ENCODE measurements at regions not wholly inside any gene's neighbourhood (a gene's known extent, or its start where the extent isn't known, plus 50 kb on each side); places are given as distances from the start of the nearest gene placed in this dataset.

DNA sequence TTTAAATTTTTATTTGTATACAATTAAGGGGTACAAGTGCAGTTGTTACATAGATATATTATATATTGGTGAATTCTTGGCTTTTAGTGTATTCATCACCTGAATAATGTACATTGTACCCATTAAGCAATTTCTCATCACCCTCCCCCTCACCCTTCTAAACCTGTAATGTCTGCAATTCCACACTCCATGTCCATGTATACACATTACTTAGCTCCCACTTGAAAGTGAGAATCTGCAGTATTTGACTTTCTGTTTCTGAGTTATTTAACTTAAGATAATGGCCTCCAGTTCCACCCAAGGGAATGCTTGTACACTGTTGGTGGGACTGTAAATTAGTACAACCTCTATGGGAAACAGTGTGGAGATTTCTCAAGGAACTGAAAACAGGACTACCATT lies 383.2 kb upstream of the KCNMB2 start:
- DNase-seq (ENCODE audit: low read depth): no peak

DNA sequence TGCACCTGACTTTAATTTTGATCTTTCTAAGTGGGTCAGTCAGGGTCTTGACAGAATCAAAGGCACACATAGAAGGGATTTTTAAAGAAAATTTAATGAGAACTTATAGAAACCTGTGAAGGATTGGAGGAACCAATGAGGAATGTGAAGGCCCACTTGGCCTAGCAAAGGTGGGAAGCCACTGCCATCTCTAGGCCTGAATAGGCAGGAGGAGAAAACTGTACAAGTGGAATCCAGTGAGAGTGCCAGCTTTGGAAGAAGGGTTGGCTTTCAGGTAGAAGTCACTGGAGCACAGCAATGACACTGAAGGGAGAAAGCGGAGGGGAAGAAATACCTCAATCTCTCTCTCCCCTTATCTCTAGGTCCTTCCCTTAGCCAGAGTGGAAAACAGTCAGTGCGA lies 380.7 kb upstream of the KCNMB2 start:
- no peak for DNase-seq (ENCODE audit: low read depth)

DNA sequence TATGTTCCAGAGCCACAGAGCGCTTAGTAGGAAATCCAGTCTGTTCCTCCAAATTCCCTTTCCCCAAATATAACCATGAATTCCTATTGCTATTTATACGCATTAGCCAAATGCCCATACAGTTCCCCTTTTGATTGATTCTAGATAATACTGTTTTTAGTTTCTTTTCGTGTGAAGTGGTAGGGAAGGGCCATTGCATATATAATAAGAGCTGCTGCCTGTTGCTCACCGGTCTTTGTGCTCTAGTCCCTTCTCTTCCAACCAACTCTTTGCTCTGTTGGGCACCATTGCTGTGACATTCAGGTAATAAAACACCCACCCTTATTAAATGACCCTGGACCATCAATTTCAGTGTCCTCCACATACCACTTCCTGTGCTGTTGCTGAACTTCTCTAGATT lies 379.9 kb upstream of the KCNMB2 start:
- DNase-seq (ENCODE audit: low read depth): no peak

DNA sequence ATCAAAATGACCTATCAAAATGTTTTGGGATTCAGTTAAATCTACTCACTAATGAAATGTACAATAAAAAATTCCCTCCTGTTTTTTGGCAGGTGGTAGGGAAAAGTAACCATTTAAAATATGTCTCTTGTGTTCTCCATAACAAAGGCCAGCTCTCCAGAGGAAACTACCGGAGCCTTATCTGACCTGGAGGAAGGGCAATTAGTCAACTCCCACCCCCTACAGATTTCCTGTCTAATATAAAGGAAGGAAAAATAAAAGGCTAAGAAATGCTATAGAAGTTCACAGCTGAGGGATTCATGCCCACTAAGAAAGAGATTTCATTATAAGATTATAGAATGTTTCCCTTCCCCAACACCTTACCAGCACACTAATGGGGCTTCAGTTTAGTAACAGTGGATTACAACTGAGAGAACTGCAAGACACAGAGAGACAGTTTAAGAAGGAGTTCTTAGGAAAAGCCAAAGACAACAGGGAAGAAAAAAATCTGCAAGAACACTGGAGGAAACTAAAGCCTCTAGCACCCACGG lies 376.5 kb upstream of the KCNMB2 start:
- no peak for DNase-seq (ENCODE audit: low read depth)

DNA sequence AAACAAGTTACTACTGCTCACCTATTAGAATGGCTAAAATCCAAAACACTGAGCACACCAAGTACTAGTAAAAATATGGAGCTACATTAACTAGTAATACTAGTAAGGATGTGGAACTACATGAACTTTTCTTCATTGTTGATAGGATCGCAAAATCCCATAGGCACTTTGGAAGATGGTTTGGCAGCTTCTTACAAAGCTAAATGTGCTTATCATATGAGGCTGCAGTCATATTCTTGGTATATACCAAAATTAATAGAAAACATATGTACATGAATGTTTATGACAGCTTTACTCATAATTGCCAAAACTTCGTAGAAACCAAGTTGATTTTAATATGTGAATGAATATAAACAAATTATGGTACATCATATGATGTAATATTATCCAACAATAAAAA lies 366.8 kb upstream of the KCNMB2 start:
- DNase-seq (ENCODE audit: low read depth): no peak

DNA sequence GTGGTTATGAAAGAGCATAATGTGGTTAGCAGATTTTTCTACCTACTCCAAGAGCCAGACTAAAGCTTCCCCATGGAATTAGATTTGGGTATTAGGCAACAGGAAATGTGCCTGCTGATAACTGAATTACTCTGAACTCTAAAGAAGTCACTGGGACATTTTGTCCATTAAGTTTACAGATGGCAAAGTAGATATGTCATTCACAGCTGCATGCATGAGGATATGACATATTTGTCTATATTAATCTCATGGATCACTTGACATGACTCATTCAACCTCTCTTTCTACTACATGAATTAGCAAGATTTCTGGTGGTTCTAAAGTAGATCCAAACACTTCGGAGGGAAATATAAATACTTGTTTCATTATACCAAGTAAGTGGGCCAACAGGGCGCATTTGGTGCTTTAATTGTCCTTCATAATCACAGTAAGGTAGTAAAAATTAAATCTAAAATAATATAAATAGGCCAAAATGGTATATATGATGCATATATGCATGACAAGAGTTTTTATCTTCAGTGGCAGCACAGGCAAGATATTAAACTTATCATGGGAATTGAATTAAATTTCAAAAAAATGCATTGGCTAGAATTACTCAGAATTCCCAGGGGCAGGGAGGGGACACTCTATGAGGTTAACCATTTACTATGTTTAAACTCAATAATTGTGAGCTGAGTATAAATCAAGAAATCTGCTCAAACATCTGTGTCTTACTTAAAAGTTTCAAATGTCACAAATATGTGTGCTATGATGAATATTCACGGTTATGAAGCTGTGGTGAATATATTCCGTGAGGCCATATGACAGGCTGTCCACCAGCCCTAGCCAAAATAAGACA lies 365.3 kb upstream of the KCNMB2 start:
- no peak for DNase-seq (ENCODE audit: low read depth)

DNA sequence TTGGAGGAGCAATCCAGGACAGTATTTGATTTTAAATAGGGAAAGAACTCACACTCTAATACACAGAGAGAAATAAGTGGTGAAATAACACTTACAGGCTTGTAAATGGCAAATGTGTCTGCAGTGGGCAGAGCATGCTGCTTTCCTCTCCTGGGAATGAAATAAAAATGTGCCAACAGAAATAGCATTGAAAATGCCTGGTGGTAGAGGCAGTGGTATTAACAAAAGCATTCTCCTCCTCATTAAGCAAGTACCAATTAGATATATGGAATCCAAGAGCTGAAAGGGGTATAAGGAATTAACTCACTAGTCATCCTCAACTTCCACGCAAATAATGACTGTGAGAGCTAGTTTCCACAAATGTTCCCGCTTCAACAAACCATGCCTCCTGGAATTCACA lies 364.1 kb upstream of the KCNMB2 start:
- no peak for DNase-seq (ENCODE audit: low read depth)

DNA sequence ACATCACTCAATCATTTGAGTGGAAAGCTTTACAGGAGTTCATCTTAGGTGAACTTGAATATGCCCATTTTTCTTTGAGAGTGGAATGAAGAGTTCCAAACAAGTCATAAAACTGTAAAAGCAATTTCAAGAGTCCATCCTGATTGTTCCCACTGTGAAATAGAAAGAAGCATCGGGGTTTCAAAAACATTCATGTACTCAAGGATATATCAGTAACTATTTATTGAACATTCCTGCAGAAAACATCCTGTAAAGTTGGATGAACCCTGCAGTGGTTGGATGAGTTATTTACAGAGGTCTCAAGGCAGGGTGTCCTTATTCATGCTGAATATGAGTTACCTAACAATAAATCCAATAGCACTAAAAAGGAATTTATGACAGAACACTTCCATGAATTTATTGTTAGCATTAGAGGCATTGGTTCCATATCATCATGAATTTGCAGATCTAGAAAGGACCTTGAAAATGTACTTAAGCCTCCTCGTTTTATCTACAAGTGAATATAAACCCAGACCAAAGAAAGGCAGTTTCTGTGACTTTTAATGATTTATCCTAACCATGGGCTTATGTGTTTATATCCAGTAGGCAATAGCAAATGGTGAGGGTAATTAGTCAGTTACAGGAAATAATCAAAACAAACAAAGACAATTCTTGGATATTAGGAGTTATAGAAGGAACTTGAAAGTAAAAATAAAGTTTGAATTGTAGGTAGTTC lies 361.9 kb upstream of the KCNMB2 start:
- no peak for DNase-seq (ENCODE audit: low read depth)

DNA sequence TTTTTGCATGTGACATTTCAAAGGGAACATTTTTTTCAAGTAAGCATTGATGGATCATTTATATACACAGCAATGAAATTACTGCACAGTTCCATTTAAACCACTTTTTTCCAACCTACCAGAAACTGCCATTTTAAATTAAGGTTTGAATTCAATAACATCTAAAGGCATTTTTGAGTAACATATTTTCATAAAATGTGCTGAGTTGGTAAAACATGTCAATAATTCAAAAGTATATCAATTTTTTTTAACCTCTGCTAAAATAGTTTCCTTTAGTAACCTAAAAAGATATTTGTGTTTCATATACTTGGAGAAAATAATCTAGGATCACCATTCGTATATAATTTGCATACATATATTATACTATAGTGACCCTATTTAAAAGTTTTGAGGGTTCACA lies 355.1 kb upstream of the KCNMB2 start:
- no peak for DNase-seq (ENCODE audit: low read depth)

DNA sequence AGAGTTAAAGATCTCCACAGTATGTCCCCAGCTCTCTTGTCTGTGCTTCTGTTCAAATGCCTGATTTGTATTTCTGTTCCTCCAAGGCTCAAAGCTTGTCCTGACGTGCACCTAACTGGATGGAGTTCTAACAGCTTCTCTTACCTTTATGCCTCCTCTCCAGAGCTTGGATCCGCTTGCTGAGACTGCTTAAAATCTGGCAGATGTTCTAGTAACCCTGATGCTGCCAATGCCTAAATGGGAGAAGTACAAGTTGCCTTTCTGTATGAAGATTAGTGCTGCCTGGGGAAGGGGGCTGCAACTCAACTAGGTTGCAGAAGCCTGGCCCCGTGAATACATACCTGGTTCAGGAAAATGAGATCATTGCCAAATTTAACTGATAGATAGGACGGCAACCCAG lies 354.5 kb upstream of the KCNMB2 start:
- DNase-seq (ENCODE audit: low read depth): no peak

DNA sequence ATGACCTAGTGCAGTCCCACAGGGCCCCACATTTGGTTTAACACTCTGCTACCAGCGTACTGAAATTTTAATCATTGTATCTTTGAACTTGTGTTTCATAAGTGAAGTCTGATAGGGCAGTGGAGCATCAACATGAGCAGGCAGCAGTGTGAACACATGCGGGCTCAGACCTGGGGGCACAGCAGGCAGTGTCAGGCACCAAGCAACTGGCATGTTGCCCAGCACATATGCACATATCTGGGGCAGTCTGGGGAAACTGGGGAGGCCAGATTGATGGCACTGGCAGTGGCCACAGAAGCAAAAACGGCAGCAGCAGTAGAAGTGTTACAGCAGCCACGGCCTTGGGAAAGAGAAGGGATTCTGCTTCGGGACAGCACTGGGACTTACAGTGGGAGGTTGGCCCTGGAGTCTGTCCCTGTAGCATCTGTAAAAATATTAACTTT lies 353.9 kb upstream of the KCNMB2 start:
- no peak for DNase-seq (ENCODE audit: low read depth)

DNA sequence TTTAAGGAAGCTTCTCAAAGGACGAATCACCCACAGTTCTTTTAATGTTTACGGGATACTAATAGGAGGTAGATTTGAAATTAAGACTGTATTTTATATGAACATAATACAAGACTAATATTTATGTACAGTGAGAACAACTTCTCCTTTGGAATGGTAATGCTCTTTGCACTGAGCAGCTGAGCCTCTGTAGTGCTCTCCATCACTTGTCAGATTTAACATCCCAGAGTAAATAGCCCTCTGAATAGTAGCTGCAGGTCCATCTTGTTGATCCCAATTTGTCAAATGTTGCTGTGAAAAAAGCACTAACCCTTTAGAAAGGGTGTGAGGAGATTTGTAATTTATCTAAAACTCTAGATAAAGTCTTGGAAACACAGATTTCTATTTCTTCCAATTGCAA lies 351.4 kb upstream of the KCNMB2 start:
- DNase-seq (ENCODE audit: low read depth): no peak

DNA sequence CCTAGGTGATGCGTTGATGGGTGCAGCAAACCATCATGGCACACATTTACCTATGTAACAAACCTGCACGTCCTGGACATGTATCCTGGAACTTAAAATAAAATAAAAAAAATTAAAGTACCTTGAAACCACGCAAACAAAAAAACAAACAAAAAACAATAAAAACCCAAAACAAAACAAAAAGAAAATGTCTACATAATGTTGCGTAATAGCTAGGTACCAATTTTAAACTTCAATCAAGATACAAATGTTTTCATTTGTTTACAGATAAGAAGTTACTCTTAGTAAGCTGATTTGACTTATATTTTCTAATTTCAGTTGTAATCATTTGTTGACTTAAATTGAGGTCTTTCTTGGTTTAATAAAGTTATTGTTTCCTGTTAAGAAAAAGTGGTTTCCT lies 349.6 kb upstream of the KCNMB2 start:
- DNase-seq (ENCODE audit: low read depth): no peak

DNA sequence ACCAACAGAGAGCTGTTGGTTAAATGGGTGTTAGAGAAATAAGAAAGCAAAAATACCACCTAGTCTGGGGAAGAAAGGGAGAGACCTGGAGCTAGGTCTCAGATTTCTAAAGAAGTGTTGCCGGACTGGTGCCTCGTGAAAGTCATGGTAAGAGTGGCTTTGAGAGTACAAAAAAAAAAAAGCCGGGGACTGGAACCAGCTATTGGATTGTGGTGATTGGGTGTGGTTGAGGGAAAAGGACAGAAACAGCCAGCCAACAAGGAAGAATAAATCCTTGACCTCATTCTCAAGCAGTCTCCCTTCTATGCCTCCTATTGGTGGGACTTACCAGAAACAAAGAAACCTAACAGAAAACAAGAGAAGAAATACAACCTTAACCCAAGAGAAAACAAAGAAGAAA lies 346.4 kb upstream of the KCNMB2 start:
- no peak for DNase-seq (ENCODE audit: low read depth)

DNA sequence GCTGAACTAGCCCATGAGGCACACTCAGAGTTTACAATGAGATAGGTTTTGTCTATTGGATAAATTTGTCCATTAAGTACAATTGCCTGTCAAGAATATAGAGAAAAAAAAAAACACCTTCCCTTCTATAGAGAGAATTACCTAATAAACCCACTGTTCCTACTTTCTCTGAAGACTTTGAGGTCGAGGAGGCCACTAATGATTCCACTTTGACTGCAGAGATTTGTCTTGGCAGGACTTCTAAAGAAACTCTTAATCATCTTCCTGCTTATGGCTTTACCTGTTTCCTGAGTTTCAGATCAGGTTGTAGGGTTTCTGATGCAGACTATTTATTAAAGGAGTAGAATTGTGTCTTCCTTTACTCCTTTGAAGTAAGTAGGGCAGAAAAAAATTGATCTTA lies 342.4 kb upstream of the KCNMB2 start:
- DNase-seq (ENCODE audit: low read depth): no peak

DNA sequence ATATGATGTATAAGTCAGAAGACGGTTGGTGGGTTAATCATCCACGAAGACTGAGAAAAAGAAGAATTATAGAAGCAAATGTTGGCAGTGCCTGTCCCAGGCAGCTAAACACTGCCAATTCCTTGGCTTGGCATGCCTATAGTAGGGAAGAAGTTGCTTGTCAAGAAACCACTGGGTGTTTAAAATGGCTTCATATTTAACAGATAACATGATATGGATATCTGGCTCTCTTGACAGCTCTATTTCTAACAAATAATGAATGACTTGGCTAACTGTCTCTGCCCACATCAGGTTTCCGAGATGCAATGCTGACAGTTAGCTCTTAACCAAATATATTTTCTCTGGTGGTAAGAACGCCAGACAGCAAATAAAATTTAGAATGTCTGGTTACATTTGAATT lies 341.7 kb upstream of the KCNMB2 start:
- DNase-seq (ENCODE audit: low read depth): no peak

DNA sequence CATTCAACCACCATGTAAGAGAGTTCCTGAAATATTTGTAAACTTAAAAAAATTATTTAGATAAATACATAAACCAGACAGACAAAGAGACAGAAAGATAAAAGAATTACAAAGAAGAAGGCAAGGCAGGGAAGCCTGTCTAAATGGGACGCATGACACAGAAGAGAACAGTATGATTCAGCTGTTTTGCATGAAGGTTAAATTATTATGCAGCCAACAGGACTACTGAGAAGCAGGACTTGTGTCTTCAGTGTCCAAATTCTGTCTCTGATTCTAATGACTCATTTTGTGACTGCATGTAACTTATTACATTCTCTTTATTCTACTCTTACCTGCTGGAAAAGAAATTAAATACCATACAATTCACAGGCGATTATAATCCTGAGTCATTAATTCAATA lies 340.4 kb upstream of the KCNMB2 start:
- no peak for DNase-seq (ENCODE audit: low read depth)

DNA sequence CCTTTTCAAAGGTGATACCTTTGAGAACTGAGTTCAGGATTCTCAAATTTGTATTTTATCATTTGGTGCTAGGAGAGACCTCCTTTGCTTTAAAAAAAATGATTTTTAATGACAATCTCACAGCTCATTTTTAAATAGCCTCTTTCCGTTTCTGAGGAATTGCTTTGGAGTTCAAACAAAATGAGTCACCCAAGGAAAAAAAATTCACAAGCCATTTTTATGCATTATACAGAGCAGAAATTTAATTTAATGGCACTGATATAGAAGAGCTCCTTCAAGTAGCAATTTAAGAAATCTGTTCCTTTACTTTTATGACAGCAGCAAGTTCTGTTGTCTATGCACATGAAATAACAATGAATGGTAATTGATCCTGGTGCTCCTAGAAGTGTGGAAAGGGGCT lies 337.9 kb upstream of the KCNMB2 start:
- DNase-seq (ENCODE audit: low read depth): no peak

DNA sequence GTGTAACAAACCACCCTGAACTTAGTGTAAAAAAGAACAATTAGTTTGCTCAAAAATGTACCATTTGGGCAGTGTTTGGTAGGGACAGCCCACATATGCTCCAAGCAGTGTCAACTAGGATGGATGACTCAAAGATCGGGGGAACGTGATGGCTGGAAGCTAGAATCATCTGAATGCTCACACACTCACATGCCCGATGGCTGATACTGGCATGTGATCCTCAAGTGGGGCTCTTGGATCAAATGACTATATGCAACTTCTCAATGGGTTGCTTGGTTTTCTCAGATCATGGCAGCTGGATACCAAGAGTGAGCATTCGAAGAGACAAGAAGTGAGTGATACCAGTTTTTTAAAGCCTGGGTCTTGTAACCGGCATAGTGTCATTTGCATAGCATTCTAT lies 335.9 kb upstream of the KCNMB2 start:
- no peak for DNase-seq (ENCODE audit: low read depth)

DNA sequence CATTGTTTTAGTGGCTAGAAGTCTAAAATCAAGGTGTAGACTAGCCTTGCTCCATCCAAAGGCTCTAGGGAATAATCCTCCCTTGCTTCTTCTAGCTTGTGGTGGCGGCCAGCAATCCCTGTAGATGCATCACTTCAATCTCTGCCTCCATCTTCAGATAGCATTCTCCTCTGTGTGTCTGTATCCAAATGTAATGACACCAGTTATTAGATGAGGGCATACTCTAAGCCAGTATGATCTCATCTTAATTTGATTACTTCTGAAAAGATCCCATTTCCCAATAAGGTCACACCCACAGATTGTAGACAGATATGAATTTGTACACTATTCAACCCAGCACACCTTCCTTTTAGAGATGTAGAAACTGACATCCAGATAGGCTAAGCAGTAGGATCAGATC lies 334.5 kb upstream of the KCNMB2 start:
- no peak for DNase-seq (ENCODE audit: low read depth)

DNA sequence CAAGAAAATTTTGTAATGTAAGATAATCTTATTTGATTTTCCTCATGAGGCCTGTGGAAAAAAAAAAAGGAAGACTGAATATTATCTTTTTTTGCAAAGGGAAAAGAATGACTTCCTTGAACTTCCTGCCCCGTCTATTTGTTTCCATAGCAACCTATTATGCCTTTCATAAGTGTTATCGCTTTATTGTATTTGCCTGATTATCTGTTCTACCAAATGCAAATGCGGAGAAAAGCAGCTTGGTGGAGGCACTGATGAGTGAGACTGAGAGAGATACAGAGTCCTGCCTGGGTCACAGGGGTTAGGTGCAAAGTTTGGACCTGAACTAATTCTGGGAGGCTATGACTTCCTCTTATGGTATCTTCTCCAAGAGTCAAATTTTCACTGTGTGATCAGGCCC lies 334.0 kb upstream of the KCNMB2 start:
- no peak for DNase-seq (ENCODE audit: low read depth)

DNA sequence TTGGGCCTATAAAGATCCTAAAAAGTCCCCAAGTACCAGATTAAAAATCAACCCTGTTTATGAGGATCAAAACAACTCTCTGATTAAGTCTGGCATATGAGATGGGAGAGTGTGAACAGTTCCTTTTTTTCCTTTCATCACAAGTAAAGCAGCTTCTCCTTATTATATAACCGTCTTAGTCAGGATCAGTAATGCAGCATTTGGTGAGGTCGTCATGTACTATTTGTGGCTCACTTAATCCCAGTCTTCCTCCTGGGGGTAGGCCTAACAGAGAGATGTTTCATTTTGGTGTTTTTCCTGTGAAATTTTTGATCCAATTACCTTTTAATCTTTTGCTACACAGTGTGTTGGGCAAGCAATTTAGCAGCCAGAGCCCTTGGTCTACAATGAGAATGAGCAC lies 333.1 kb upstream of the KCNMB2 start:
- no peak for DNase-seq (ENCODE audit: low read depth)

DNA sequence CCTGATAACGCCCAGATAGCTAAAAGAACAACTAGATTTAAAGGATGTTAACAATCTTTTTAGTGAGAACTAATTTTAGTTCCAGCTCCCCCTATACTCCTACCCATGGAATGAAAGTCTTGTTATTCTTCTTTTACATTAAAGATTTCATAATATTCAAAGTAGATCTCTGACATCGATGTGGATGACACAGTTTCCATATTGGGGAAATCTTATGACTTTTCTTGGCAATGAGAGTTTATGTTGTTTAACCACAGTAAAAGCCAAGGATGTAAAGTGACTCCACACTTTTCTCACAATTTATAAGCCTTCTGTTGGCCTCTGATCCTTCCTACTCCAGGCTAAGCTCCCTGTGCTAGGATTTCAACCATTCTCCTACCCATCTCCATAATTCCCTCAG lies 332.6 kb upstream of the KCNMB2 start:
- DNase-seq (ENCODE audit: low read depth): no peak

DNA sequence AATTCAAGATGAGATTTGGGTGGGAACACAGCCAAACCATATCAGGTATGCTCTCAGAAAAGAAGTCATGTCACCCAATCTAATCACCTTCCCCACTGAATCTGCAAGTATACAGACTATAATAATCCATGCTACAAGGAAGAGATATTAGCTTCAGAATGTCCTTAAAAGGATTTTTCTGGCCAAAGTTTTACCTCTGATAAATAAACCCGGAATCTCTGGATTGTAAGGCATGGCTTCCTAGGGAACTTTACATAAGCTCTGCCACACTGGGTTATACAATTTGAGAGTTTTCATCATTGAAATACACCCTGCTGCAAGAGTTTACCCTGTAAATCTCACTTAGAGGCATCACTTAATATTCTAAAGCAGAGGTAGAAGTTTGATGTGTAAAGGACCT lies 330.5 kb upstream of the KCNMB2 start:
- DNase-seq (ENCODE audit: low read depth): no peak
